ENCODE measurements at regions not wholly inside any gene's neighbourhood (a gene's known extent, or its start where the extent isn't known, plus 50 kb on each side); places are given as distances from the start of the nearest gene placed in this dataset.
"Not testable (repeated sequence)": the region's sequence is repeated elsewhere in the genome, so short reads cannot be mapped to it uniquely, and the experiment has no call there.

- DNase-seq = peak; percentile 58
These were observed 53.9 kb downstream of the OTOR start for GRCh38 chr20:16801919-16802651.

GRCh38 chr20:16802652-16802935, 54.4 kb downstream of the OTOR start:
- DNase-seq = no peak

- peak; percentile 53 for DNase-seq
These were observed 56.0 kb downstream of the OTOR start for GRCh38 chr20:16803965-16804792.

- DNase-seq = no peak
These were observed 56.6 kb downstream of the OTOR start for GRCh38 chr20:16804793-16805187.

DNA sequence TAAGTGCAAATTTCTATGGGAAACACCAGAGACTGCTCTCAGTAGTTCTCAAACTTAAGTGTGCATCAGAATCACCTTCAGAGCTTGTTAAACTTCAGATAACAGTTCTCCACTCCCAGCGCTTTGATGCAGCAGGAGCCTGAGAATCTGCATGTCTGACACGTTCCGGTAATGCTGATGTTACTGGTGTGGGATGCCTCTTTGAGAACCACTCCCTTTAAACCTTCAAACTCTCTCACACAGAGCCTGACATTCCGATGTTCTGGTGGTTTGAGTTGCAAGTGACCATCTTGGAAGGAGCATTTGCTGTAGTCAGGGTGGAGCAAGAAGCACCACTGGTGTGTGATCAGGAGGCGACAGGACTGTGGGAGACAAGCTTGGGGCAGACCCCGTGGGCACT, 57.9 kb downstream of the OTOR start:
- no peak for DNase-seq

- DNase-seq = no peak
These were observed 58.7 kb downstream of the OTOR start for GRCh38 chr20:16806886-16807285.

DNA sequence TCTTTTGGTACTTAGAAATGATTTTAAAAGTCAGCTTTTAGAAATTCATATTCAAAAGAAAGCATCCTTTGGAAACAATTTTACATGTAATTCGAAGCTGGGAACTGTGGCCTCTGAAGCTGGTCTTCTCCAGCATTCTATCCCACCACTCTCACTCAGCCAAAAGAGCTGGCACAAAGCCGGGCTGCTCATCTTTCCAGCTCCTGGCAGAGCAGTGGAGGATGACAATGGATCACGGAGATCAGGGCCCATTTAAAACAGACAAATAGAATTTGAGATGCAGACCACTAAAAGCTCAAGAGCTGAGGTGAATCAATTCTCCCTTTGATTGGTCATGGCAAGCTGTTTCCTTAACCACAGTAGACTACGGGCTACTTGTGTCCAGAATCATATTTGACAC, 60.6 kb downstream of the OTOR start:
- no peak for DNase-seq

- DNase-seq = no peak
These were observed 62.1 kb downstream of the OTOR start for GRCh38 chr20:16810216-16810615.

DNA sequence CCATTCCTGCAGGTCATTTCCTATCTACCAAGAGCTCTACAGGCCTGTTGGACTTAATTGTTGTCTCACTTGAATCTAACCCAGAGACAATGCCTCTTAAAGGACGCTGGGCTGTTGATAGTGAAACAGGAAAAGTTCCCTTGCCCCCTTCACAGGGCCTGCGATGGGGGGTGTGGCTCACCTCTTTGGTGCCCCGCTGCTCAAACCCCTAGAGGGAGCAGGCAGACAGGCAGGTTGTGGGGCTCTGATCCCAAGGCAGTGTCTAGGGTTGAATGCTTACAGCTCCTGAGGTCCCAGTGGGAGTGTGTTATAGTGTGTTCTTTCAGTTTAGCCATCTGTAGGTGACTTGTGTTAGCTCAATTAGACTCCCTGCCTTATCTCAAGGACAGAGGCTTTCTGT, 68.0 kb downstream of the OTOR start:
- DNase-seq = no peak

DNA sequence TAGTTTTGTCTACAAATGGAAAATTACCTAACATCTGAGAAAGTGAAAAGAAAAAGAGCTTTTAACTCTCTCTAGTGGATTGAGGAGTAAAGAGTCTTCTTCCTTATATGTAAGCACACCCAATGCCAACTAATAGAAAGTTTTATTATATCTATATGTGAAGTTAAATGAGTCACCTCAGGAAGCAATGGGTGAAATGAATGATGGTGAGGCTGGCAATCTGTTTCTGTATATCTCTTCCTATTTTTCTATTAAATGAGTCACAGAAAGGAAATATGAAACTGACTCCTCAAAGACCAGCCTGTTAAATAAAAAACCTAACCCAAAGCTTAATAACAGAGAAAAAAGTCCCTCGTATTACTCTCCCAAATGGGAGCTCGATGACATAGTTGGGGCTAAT, 71.3 kb downstream of the OTOR start:
- no peak for DNase-seq

DNA sequence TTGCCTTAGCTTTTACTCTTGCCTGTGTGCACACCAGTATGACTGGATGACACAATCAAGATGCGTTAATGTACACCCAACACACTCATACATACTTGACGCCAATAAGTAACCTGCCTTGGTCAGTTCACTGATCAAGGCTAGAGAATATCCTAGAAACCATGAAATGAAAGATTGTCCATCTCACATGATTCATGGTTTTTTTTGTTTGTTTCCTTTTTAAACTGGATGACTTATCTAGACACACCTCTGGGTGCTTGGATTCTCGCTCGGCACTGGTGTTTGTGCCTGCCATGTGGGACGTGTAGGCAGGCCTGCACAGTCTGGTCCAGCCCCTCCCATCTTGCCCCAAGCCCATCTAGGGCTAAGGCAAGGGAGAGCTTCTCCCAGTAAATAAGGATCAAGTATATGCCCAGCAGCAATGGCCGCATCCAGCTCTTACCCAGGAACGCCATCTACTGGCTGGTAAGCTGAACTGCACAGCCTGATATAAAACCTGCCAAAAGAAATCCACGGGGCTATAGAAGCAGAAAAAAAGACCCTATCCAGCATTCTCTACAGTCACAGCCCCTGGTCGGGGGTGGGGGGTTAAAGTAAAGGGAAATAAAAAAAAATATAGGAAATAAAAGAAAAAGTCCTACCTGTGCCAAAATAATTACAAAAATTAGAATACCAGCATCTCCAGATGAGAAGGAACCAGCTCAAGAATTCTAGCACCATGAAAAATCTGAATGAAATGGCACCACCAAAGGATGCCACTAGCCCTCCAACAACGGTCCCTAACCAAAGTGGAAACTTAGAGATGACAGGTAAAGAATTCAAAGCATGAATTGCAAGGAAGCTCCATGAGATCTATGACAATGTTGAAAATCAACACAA, 73.3 kb downstream of the OTOR start:
- DNase-seq = peak; percentile 39

DNA sequence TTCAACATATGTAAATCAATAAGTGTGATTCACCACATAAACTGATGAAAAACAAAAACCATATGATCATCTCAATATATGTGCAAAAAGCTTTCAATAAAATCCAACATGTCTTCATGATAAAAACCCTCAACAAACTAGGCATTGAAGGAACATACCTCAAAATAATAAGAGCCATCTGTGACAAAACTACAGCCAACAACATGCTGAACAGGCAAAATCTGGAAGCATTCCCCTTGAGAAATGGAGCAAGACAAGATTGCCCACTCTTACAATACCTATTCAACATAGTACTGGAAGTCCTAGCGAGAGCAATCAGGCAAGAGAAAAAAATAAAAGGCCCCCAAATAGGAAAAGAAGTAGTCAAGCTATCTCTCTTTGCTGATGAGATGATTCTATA, 76.5 kb downstream of the OTOR start:
- DNase-seq = no peak

DNA sequence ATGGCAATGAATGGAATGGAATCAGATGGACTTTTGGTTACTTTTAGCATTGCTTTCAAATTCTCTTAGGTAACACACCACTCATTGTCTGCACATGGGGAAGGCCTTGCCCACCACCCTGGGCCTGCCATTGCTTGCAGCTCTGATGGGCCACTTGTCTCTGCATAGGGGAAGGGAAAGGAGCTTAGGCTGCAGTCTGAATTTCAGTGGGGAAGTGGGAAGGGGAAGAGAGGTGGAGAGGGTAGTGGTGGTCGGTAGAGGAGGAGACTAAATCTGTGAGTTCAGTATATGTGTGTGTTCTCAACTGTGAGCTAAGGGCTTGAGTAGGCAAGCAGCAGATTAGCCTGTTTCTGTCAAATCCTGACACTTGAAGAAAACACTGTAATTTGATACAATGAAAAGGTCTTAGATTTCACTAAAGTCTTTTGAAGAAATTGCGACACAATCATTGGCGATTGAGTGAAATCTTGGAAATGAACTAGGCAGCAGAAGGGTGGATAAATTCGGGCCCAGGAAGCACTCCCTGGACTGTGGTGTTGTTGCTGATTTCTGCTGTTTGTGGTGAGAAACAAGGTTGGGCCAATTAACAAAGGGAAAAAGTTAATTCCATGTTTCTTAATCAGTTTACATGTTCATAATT, 80.6 kb downstream of the OTOR start:
- no peak for DNase-seq

- not testable (repeated sequence) for DNase-seq
These were observed 87.5 kb downstream of the OTOR start for GRCh38 chr20:16835690-16836089.

DNA sequence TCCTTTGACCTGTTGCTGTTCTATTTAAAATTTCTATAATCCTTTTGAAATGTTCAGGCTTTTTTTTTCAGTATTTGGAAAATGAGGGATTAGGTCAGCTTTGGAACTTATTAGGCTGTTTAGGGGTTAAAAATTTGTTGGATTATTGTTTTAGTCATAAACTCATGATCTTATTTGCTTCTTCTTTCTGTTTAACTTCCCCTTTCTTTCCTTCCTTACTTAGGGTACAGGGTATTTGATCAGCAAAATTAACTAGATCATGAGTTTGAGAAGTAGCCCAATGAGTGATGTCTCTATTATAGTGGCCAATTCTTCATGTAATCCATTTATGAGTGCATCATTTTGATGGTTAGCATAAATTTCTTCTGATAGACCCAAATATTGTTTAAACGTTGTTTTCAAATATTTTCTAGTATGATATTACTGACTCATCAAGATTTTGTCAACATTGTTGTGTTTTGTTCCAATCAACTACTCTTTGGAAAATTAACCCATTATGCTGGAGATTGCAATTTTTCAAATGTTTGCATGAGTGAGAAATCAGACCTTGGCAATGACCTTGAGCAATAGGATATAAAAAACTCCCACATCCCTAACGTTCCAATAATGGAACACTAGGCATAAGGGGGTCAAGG, 94.4 kb downstream of the OTOR start:
- DNase-seq = no peak

- DNase-seq = no peak
These were observed 96.2 kb downstream of the OTOR start for GRCh38 chr20:16844406-16844805.

GRCh38 chr20:16846006-16846405, 97.8 kb downstream of the OTOR start:
- no peak for DNase-seq

GRCh38 chr20:16848061-16848460, 99.9 kb downstream of the OTOR start:
- no peak for DNase-seq

- no peak for DNase-seq
These were observed 100.4 kb downstream of the OTOR start for GRCh38 chr20:16848526-16848925.

GRCh38 chr20:16860914-16861313, 112.8 kb downstream of the OTOR start:
- DNase-seq = no peak

DNA sequence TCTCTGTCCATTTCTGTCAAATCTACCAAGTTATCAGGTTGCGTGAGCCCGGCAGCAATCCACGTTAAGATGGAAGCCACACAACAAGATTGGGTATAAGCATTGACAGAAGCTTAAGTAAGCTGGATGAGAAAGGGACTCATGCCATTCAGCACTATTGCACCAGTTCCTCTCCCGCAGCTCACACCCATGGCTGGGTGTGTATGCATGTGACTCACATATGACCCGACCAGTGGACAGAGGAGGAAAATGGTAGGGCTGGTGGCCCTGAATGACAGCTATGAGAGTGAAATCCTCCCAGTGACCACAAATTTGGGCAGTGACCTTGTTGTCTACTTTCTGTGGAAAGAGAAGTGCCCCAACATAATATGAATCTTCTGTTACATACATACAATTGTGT, 113.5 kb downstream of the OTOR start:
- DNase-seq = no peak

DNA sequence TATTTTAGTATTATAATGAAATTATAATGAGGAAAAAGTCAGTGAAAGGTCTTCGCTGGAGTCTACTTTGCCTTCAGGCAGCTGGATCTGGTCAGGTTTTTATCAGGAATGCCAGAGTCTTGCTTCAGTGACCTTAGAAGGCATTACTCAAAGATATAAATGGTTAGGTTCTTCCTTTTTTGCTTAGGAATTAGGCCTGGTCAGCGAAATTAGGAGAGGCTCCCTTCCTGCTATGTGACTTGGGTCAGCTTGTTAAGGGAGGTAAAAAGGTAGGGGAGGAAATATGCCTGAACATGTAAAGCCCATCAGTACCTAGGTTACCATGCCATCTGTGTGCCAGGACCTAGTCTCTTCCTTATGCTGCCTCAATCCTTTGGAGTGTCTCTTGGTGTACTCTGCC, 115.1 kb downstream of the OTOR start:
- no peak for DNase-seq

- DNase-seq = no peak
These were observed 115.9 kb downstream of the OTOR start for GRCh38 chr20:16864069-16864468.

Measured in activated CD4-positive, alpha-beta T cell treated with anti-CD3 and anti-CD28 coated beads, Interleukin-2, amount 50 U/mL, for 16 hours (primary cell).